Heart left ventricle (tissue), 16 donors: ENCODE measurements at regions not wholly inside any gene's neighbourhood (a gene's known extent, or its start where the extent isn't known, plus 50 kb on each side); places are given as distances from the start of the nearest gene placed in this dataset.

ENCODE experiments used
- ATAC-seq, 4 donors: fragments of 200-7000 bp; cut with Tn5 transposase; one replicate each; pipeline ENCODE4 v1.9.1; 2020 to 2022; ENCODE audit warnings: moderate library complexity in 4 of 4, mild to moderate bottlenecking in 3 of 4, moderate number of reproducible peaks in 1 of 4
- DNase-seq, 5 donors: peaks; one replicate each; pipeline ENCODE4 v3.0.0-alpha.2; 2020
- H3K27ac ChIP-seq, 12 donors: fragments of 200-600 bp; sonication (generic) in 4 of 12; one replicate each; pipeline versions ENCODE4 v1.5.0 to v1.8.0; 2016 to 2022; ENCODE audit warnings: mild to moderate bottlenecking in 2 of 12
- H3K27me3 ChIP-seq, 9 donors: fragments of 200-600 bp; sonication (generic) in 2 of 9; one replicate each; pipeline versions ENCODE4 v1.5.1 to v1.8.0; 2016 to 2022; ENCODE audit warnings: mild to moderate bottlenecking in 3 of 9
- H3K36me3 ChIP-seq, 9 donors: fragments of 200-600 bp; sonication (generic) in 2 of 9; one replicate each; pipeline versions ENCODE4 v1.5.0 to v1.8.0; 2018 to 2022; ENCODE audit warnings: mild to moderate bottlenecking in 2 of 9
- H3K4me1 ChIP-seq, 12 donors: fragments of 200-600 bp; sonication (generic) in 4 of 12; one replicate each; pipeline versions ENCODE4 v1.5.0 to v1.8.0; 2016 to 2022; ENCODE audit warnings: mild to moderate bottlenecking in 3 of 12
- H3K4me3 ChIP-seq, 12 donors: fragments of 200-600 bp; sonication (generic) in 4 of 12; one replicate each; pipeline versions ENCODE4 v1.5.0 to v1.8.0; 2017 to 2022; ENCODE audit warnings: mild to moderate bottlenecking in 9 of 12, moderate library complexity in 4 of 12
- H3K9me3 ChIP-seq, 12 donors: fragments of 200-600 bp; sonication (generic) in 4 of 12; one replicate each; pipeline versions ENCODE4 v1.5.0 to v1.8.0; 2016 to 2022; ENCODE audit warnings: mild to moderate bottlenecking in 1 of 12
- CTCF ChIP-seq, 12 donors: fragments of 200-600 bp; sonication (generic) in 4 of 12; IDR thresholded peaks; one replicate each; pipeline versions ENCODE4 v1.5.0 to v1.8.0; 2018 to 2022; ENCODE audit warnings: antibody characterized with exemption in 12 of 12, mild to moderate bottlenecking in 5 of 12
- POLR2A ChIP-seq, 2 donors: fragments of 450-650 bp; IDR thresholded peaks; one replicate each; pipeline ENCODE4 v1.6.1; 2017; ENCODE audit warnings: antibody characterized with exemption in 2 of 2, mild to moderate bottlenecking in 2 of 2, moderate library complexity in 2 of 2
- WGBS, 4 donors: extraction: QIAGEN DNeasy Blood & Tissue Kit in 2 of 4; methylation state at CpG; one replicate each; pipeline versions ENCODE4 v1.1.5 to v1.1.7; 2013 to 2018; 5-methylcytosine and 5-hydroxymethylcytosine counted together
- intact Hi-C, 10 donors: fragments of 100-400 bp; cut with DNase I; formaldehyde crosslinking; loops; one replicate each; pipeline versions ENCODE4 v1.11.1 to v1.14.2; 2022
- donor health status: ischemic (EF 13 %, LVEDD 7.1; RV severe dilation, severe dysfunction).
- donor health status: healthy with polysubstance abuse.
- donor health status: DM: no; HTN: yes; CAD: no.
- donor health status: DM: no; HTN: no; CAD: no.
- donor health status: ischemic (EF 25% LVEDD 6.9; RV normal size, moderate dysfunction).
- donor health status: ischemic (EF 25% LVEDD 5.7; RV mildly dilated, moderate dysfunction).
- donor health status: healthy.
- donor health status: DM: yes; HTN: yes; CAD: no.
- donor health status: ischemic (EF 35%, LVEDD 5.7; RV mildly dilated, moderate dysfunction).
- donor health status: nonischemic (EF 11% LVEDD 7.7; RV severe dilation, severe dysfunction).
- donor health status: DM: yes; HTN: yes; CAD: no.
- donor health status: PGD.
- donor health status: ischemic (EF 29% LVEDD 5.4; RV normal size, mild dysfunction).
- donor health status: nonischemic (EF 23%, LVEDD 6.1; RV moderate dilation, normal function).

- no peaks in the 10 kb centered on the region for H3K36me3 ChIP-seq
- H3K9me3 ChIP-seq, result peaks cover 0 to 11% (median 3%) of the 10 kb centered on the region in 12 donors
- no peak overlapping the region for H3K4me3 ChIP-seq
- H3K27me3 ChIP-seq, result no peaks in the 10 kb centered on the region
- no peak overlapping the region for H3K27ac ChIP-seq
- no peak for DNase-seq
- TF ChIP-seq CTCF (IDR thresholded peaks at IDR 0.05), result no peak
- no peak for TF ChIP-seq POLR2A (IDR thresholded peaks at IDR 0.05)
- no peak for ATAC-seq
- 92 to 97% (median 95%) methylated on average over 2 of the region's 2 CpGs for WGBS, 4 donors
- H3K4me1 ChIP-seq, result no peaks in the 10 kb centered on the region
- intact Hi-C loops, result no loop called here
Measured at GRCh38 chr5:67344870-67345269, 148.3 kb upstream of the CD180 start.

GRCh38 chr5:67343835-67344234 is 147.2 kb upstream of the CD180 start:
- intact Hi-C loops, result no loop called here
- Histone ChIP-seq H3K27me3 (no peaks in the 10 kb centered on the region), H3K27ac (no peak overlapping the region), H3K4me1 (no peaks in the 10 kb centered on the region), H3K36me3 (no peaks in the 10 kb centered on the region), H3K4me3 (no peak overlapping the region), H3K9me3 (peaks cover 0 to 11% (median 3%) of the 10 kb centered on the region in 12 donors)
- DNase-seq (no peak), ATAC-seq (no peak)
- TF ChIP-seq CTCF (IDR thresholded peaks at IDR 0.05) (no peak), POLR2A (IDR thresholded peaks at IDR 0.05) (no peak)
- 83 to 98% (median 90%) methylated on average over 5 of the region's 5 CpGs for WGBS, 4 donors

- H3K27me3 ChIP-seq, result no peaks in the 10 kb centered on the region
- no peak overlapping the region for H3K27ac ChIP-seq
- no peak overlapping the region for H3K4me3 ChIP-seq
- TF ChIP-seq CTCF (IDR thresholded peaks at IDR 0.05), result no peak
- TF ChIP-seq POLR2A (IDR thresholded peaks at IDR 0.05), result no peak
- DNase-seq (no peak), ATAC-seq (no peak)
- peaks cover 0 to 11% (median 2%) of the 10 kb centered on the region in 12 donors for H3K9me3 ChIP-seq
- WGBS, 4 donors, result 84 to 97% (median 91%) methylated on average over 2 of the region's 2 CpGs
- H3K4me1 ChIP-seq, result no peaks in the 10 kb centered on the region
- intact Hi-C loops, result no loop called here
- H3K36me3 ChIP-seq, result no peaks in the 10 kb centered on the region
Measured at GRCh38 chr5:67341478-67341877, 144.9 kb upstream of the CD180 start.

GRCh38 chr5:67339219-67339767 is 142.7 kb upstream of the CD180 start:
- WGBS, 4 donors, result 93 to 98% (median 96%) methylated on average over 1 of the region's 1 CpG
- no peaks in the 10 kb centered on the region for H3K4me1 ChIP-seq
- no peak for TF ChIP-seq CTCF (IDR thresholded peaks at IDR 0.05)
- TF ChIP-seq POLR2A (IDR thresholded peaks at IDR 0.05), result no peak
- no peak overlapping the region for H3K4me3 ChIP-seq
- ATAC-seq (no peak), DNase-seq (no peak)
- H3K27ac ChIP-seq, result no peak overlapping the region
- H3K36me3 ChIP-seq, result no peaks in the 10 kb centered on the region
- intact Hi-C loops, result no loop called here
- H3K27me3 ChIP-seq, result no peaks in the 10 kb centered on the region
- H3K9me3 ChIP-seq, result peaks cover 0 to 3% (median 0%) of the 10 kb centered on the region in 12 donors
